ENCODE measurements at regions not wholly inside any gene's neighbourhood (a gene's known extent, or its start where the extent isn't known, plus 50 kb on each side); places are given as distances from the start of the nearest gene placed in this dataset.

DNA sequence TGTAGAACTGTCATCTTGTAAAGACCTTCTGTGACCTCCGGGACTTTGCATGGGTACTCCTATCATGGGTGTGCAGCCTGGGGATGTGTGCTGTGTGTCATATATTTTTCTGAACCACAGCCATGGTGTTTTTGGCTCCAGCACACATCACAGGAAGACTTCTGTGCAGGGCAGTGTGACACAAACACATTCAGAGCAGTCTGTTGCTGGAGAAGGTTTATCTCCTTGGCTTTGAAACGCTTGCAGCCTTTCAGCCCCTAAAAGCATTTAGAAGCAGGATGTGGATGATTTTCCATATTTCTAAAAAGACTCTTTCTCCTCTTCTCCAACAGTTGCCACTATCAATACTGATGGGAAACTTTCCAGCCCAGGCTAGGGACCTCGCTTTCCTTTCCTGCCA lies 221.6 kb upstream of the FOXA2 start:
- TF ChIP-seq, protein P1, sequence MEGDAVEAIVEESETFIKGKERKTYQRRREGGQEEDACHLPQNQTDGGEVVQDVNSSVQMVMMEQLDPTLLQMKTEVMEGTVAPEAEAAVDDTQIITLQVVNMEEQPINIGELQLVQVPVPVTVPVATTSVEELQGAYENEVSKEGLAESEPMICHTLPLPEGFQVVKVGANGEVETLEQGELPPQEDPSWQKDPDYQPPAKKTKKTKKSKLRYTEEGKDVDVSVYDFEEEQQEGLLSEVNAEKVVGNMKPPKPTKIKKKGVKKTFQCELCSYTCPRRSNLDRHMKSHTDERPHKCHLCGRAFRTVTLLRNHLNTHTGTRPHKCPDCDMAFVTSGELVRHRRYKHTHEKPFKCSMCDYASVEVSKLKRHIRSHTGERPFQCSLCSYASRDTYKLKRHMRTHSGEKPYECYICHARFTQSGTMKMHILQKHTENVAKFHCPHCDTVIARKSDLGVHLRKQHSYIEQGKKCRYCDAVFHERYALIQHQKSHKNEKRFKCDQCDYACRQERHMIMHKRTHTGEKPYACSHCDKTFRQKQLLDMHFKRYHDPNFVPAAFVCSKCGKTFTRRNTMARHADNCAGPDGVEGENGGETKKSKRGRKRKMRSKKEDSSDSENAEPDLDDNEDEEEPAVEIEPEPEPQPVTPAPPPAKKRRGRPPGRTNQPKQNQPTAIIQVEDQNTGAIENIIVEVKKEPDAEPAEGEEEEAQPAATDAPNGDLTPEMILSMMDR (conservative IDR thresholded peaks at IDR 0.05; ENCODE audit: low read depth, low read length): no peak
- TF ChIP-seq EZH2 (IDR thresholded peaks at IDR 0.05; ENCODE audit: borderline replicate concordance, low read depth, low read length, poor library complexity, severe bottlenecking): no peak
